ENCODE measurements at regions not wholly inside any gene's neighbourhood (a gene's known extent, or its start where the extent isn't known, plus 50 kb on each side); places are given as distances from the start of the nearest gene placed in this dataset.
"Not testable (repeated sequence)": the region's sequence is repeated elsewhere in the genome, so short reads cannot be mapped to it uniquely, and the experiment has no call there.

GRCh38 chr3:153552887-153553604 lies 391.0 kb downstream of the RAP2B start:
- no peak for DNase-seq (ENCODE audit: low read depth)

- DNase-seq (ENCODE audit: low read depth), result no peak
These were observed 391.5 kb downstream of the RAP2B start for GRCh38 chr3:153553605-153553945.

DNA sequence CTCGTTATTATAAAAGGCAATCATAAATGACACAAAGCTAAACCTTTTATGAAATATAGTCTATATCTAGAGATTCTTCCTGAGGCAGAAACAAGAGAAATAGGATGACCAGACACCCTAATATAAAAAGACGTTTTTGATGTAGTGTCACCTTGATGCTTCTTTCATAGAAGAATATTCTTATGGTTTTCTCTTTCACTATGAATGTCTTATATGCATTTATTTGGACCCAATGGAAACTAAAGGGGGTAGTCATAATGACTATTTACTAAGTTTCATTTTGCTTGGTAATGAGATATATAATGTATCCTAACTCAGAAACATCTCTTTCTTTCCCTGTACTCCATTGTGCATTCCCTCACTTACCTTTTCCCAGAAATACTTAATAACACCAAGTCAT lies 393.9 kb downstream of the RAP2B start:
- DNase-seq (ENCODE audit: low read depth), result no peak

GRCh38 chr3:153559366-153559765 lies 397.3 kb downstream of the RAP2B start:
- not testable (repeated sequence) for DNase-seq (ENCODE audit: low read depth)

DNA sequence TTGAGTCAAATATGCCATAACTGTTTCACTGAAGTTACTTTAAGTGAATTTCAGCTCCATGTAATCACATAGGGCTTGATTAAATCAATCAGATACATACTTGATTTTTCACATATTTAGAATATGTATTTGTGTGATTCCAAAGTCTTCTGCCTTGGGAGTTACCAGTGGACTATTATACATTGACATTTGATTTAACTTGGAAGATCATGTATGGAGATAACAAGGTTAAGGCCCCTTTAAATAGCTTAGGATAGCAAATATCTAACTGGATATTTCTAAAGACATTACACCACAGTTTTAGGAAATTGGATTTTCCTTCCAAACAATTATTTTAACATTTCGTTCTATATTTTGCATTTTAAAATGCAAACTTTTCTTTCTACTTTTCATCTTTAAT lies 405.0 kb downstream of the RAP2B start:
- no peak for DNase-seq (ENCODE audit: low read depth)

DNA sequence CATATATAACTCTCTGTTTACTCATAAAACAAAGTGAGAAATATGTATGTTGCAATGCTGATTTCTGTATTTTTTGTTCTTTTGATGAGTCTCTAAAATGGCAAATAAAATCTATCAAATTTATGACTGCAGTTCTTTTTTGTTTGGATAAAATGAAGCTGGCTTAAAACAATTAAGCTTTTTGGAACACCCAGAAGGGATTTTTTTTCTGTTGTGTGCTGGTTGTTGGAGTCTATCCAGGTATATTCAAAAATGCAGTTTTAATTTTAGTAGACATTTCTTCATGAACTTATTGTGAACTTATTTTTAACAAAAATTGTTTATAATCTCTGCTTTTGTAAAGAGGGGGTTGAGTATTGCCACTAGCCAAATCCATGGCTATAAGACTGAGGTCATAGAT lies 405.5 kb downstream of the RAP2B start:
- DNase-seq (ENCODE audit: low read depth), result no peak

DNA sequence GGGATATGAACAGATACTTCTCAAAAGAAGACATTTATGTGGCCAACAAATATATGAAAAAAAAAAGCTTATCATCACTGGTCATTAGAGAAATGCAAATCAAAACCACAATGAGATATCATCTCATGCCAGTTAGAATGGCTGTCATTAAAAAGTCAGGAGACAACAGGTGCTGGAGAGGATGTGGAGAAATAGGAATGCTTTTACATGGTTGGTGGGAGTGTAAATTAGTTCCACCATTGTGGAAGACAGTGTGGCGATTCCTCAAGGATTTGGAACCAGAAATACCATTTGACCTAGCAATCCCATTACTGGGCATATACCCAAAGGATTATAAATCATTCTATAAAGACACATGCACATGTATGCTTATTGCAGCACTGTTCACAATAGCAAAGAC lies 408.5 kb downstream of the RAP2B start:
- DNase-seq (ENCODE audit: low read depth), result not testable (repeated sequence)

DNA sequence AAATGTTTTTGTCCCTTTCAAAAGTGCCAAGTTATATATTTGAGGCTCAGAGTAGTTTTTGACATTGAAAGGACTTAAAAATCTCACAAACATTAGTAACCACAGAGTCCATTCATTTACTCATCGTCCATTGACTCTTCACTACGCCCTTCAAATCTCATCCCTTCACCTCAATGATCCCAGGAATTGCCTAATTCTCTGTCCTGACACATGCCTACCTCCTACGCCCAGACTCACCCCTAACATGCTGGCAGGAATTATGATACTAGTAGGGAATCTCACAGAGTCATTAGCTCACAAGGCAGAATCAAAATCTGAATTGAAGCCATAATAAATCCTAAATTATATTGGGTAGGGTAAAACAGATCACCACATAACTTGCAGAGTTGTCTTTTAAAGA lies 410.1 kb downstream of the RAP2B start:
- DNase-seq (ENCODE audit: low read depth), result no peak

DNA sequence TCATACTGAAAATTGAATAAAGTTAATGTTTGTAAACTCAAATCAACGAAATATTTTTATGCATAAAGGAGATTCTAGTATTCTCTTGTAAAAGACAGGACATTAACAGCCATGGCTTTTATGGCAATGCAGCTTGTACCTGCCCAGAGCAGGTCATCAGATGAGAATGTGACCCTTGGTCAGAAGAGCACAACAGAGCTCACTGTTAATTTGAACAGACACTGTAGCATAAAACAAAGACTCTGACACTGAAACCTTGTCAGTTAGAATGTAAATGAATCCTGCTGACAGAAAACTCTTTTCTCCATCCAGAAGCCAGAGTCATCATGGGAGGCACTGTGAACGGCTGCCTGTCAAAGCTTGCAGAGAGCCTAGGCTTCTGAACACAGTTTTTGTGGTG lies 410.6 kb downstream of the RAP2B start:
- DNase-seq (ENCODE audit: low read depth), result no peak

- DNase-seq (ENCODE audit: low read depth), result no peak
These were observed 411.5 kb downstream of the RAP2B start for GRCh38 chr3:153573481-153573880.

DNA sequence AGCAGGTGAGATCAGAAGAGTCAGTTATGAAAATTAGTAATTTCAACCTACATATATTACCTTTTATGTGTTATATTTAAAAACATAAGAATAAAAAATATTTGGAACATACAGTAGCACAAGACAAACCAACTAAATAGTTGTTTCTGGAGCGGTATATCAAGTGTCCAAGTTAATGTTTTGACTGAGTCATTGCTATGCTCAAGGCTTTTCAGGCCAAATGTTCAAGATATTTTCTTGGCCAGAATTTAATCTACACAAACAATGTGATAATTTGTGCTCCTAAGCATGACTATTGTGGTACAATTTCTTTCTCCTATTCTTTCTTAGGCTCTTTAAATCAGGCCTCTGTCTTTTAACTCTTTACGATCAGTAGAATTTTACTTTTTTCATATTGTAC lies 412.4 kb downstream of the RAP2B start:
- DNase-seq (ENCODE audit: low read depth), result no peak

- no peak for DNase-seq (ENCODE audit: low read depth)
These were observed 415.2 kb downstream of the RAP2B start for GRCh38 chr3:153577059-153577736.

DNA sequence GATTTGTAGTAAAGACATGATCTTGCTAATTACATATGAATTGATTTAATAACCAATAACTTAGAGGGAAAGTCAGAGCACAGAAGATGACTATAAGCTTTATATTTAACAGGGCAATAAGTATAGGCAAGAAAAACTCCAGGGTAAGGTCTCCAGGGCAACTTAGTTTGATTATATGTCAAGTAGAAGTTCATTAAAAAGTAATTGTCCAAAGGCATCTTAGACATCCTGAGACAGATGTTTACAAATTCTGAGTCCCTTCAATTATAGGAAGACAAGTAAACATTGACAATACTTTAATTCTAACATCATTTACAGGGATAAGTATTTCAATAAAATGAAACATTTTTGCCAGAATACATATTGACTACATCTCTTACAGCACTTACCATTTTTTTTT lies 416.0 kb downstream of the RAP2B start:
- no peak for DNase-seq (ENCODE audit: low read depth)

DNA sequence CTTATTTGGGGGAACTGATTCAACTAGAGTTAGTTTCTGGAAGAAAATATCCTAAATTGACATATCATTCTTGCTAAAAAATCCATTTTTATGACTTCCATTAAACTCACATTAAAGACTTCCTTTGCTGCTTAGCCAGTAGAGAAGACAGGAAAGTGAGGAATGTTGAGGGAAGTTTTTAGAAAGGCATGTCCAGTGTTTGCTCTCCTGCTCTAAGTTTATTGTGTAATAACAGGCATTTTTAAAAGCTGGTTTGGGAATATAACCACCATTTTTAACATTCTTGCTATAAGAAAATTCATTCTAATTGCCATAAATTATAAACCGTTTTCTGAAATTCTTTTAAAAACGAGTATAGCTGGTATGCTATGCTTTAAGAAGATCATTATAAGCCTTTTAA lies 428.0 kb downstream of the RAP2B start:
- no peak for DNase-seq (ENCODE audit: low read depth)

GRCh38 chr3:153591561-153592245 lies 429.7 kb downstream of the RAP2B start:
- no peak for DNase-seq (ENCODE audit: low read depth)

GRCh38 chr3:153595186-153595815 lies 433.3 kb downstream of the RAP2B start:
- no peak for DNase-seq (ENCODE audit: low read depth)

DNA sequence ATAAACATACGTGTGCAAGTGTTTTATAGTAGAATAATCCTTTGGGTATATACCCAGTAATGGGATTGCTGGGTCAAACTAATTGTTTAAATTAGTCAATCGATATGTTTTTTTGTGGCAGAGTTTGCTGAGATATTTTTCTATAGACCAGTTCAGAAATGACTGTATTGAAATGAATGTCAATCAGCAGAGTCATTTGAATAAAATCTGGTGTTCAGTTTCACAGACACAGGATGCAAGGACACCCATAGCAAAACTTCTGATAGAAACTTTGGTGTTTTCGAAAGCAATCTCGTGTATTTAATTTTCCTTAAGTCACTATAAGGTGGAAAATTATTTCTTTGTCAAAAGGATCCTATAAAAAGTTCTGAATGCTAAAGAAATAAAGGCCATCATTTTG lies 434.4 kb downstream of the RAP2B start:
- no peak for DNase-seq (ENCODE audit: low read depth)

DNA sequence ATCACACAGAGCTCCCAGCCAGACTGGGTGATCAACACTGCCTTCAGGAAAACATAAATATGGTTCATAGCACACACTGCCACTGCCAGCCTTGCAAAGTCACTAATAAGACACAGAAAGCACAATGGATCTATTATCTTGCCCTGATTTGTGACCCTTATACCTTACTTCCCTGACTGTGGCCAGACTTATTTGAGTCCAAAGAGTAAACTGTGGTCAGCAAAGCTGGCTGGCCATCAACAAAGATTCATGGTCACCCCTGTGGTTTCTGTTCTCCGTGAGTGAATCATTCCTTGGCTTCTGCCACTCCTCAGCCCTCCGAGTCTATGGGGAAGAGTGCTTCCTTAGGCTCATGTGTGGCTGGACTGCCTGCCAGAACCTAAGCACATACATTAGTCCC lies 437.7 kb downstream of the RAP2B start:
- DNase-seq (ENCODE audit: low read depth), result no peak

DNA sequence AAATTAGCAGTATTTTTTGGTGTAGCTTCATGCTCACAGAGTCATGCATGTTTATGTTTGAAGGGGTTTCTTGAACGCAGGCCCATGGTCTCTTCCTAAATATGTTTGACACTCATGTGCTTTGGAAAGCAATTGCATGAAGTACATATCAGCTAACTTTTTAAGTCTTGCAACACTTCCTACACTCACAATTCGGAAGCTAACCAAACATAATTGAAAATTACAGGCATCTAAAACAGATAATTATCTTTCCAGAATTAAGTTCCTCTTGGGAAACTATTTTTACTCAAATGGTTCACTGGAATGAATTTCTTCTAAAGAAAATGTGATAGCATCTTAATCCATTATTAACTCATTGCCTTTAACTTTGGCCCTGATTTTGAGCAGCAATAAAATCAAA lies 438.9 kb downstream of the RAP2B start:
- no peak for DNase-seq (ENCODE audit: low read depth)

- no peak for DNase-seq (ENCODE audit: low read depth)
These were observed 439.4 kb downstream of the RAP2B start for GRCh38 chr3:153601374-153601853.

GRCh38 chr3:153602801-153603200 lies 440.8 kb downstream of the RAP2B start:
- no peak for DNase-seq (ENCODE audit: low read depth)

DNA sequence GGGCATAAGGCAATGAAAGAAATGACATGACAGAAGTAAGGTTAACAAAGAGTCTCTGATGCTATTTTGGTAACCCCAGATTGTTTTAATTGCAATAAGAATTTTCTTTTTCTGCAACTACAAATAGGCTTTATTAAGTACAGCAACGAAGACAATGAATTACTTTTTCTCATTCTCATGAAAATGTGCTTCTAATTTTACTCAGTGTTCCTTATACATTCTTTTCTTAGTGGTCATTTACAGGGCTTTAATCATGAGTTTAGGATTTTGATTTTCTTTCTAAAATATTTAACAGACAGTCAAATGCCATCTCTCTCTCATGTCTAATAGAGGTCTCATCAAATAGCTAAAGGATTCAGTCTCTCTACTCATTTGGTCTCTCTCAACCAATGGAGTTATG lies 452.1 kb downstream of the RAP2B start:
- no peak for DNase-seq (ENCODE audit: low read depth)

GRCh38 chr3:153614563-153614962 lies 452.5 kb downstream of the RAP2B start:
- no peak for DNase-seq (ENCODE audit: low read depth)
